ENCODE measurements at regions not wholly inside any gene's neighbourhood (a gene's known extent, or its start where the extent isn't known, plus 50 kb on each side); places are given as distances from the start of the nearest gene placed in this dataset.
"Not testable (repeated sequence)": the region's sequence is repeated elsewhere in the genome, so short reads cannot be mapped to it uniquely, and the experiment has no call there.

DNA sequence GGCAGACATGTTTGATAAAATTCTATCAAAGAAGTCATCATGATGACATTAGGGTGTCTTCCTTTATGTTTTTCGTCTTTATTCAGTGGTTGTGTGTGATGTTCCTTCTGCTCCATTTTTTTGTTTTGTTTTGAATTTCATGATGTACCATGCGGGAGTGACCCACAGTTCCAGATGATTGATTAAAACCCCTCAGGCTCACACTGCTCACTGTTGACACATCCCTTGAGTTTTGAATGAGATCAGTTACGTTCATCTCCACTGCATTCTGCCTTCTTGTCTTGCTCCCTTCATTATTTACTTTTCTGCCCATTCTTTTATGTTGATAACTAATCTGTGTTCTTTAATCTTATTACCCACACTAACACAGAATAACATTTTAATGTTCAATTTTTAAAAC is 421.7 kb upstream of the ANKRD20A1 start:
- not testable (repeated sequence) for TF ChIP-seq POLR2A (IDR thresholded peaks at IDR 0.05)
- TF ChIP-seq, protein P1, sequence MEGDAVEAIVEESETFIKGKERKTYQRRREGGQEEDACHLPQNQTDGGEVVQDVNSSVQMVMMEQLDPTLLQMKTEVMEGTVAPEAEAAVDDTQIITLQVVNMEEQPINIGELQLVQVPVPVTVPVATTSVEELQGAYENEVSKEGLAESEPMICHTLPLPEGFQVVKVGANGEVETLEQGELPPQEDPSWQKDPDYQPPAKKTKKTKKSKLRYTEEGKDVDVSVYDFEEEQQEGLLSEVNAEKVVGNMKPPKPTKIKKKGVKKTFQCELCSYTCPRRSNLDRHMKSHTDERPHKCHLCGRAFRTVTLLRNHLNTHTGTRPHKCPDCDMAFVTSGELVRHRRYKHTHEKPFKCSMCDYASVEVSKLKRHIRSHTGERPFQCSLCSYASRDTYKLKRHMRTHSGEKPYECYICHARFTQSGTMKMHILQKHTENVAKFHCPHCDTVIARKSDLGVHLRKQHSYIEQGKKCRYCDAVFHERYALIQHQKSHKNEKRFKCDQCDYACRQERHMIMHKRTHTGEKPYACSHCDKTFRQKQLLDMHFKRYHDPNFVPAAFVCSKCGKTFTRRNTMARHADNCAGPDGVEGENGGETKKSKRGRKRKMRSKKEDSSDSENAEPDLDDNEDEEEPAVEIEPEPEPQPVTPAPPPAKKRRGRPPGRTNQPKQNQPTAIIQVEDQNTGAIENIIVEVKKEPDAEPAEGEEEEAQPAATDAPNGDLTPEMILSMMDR (IDR thresholded peaks at IDR 0.05) = not testable (repeated sequence)
